ENCODE measurements at regions not wholly inside any gene's neighbourhood (a gene's known extent, or its start where the extent isn't known, plus 50 kb on each side); places are given as distances from the start of the nearest gene placed in this dataset.

- no peaks in the 10 kb centered on the region for H3K9me3 ChIP-seq (replicated peaks in 1 of 11)
- H3K9ac ChIP-seq = no peak overlapping the region
- no peak overlapping the region for H3K27ac ChIP-seq
- no peaks in the 10 kb centered on the region for H3K36me3 ChIP-seq
- no peaks in the 10 kb centered on the region for H3K27me3 ChIP-seq
- TF ChIP-seq Cebpa-rat (IDR thresholded peaks at IDR 0.05) = no peak
- H3K4me3 ChIP-seq = no peak overlapping the region
- H4K20me1 ChIP-seq = no peaks in the 10 kb centered on the region
- H3K4me2 ChIP-seq = no peak overlapping the region
- H3K4me1 ChIP-seq = peaks cover 0 to 8% (median 0%) of the 10 kb centered on the region in 10 experiments; a peak in 4 of 20 replicates
Measured at GRCh38 chr12:118780939-118781338, 200.4 kb upstream of the SRRM4 start.

- no peaks in the 10 kb centered on the region for H3K9me3 ChIP-seq (replicated peaks in 1 of 11)
- TF ChIP-seq Cebpa-rat (IDR thresholded peaks at IDR 0.05) = no peak
- H3K27ac ChIP-seq = no peak overlapping the region
- H3K4me3 ChIP-seq = no peak overlapping the region
- no peaks in the 10 kb centered on the region for H3K27me3 ChIP-seq
- no peak overlapping the region for H3K9ac ChIP-seq
- no peaks in the 10 kb centered on the region for H3K36me3 ChIP-seq
- H3K4me2 ChIP-seq = no peak overlapping the region
- peaks cover 0 to 8% (median 0%) of the 10 kb centered on the region in 10 experiments; a peak in 4 of 20 replicates for H3K4me1 ChIP-seq
- no peaks in the 10 kb centered on the region for H4K20me1 ChIP-seq
Measured at GRCh38 chr12:118781692-118782091, 199.6 kb upstream of the SRRM4 start.

- no peaks in the 10 kb centered on the region for H3K36me3 ChIP-seq
- no peak for TF ChIP-seq Cebpa-rat (IDR thresholded peaks at IDR 0.05)
- H3K4me2 ChIP-seq = peak overlapping the region in 5 of 11 experiments; percentile 20 to 48 (median 25); a peak in 7 of 22 replicates
- peaks cover 0 to 8% (median 0%) of the 10 kb centered on the region in 10 experiments; a peak in 6 of 20 replicates for H3K4me1 ChIP-seq
- no peak overlapping the region for H3K9ac ChIP-seq
- H3K27ac ChIP-seq = no peak overlapping the region
- no peaks in the 10 kb centered on the region for H4K20me1 ChIP-seq
- H3K27me3 ChIP-seq = no peaks in the 10 kb centered on the region
- H3K9me3 ChIP-seq (replicated peaks in 1 of 11) = no peaks in the 10 kb centered on the region
- H3K4me3 ChIP-seq = no peak overlapping the region
Measured at GRCh38 chr12:118783703-118784102, 197.6 kb upstream of the SRRM4 start.

DNA sequence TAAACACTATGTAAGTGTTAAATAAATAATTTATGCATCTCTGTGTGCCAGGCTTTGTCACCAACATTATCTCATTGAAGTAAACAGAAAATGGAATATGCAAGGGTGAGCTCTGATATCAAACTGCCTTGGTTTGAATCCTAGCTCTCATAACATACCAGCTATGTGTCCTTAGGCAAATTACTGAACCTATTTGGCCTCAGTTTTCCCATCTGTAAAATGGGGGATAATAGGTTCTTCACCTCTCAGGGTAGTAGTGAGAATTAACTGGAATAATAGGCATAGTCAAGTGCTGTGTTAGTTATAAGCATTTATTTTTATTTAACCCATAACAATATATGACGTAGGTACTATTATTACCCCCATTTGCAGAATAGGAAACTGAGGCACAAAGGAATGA, 190.8 kb upstream of the SRRM4 start:
- Histone ChIP-seq H3K27me3 (no peaks in the 10 kb centered on the region), H3K36me3 (no peaks in the 10 kb centered on the region), H3K4me2 (no peak overlapping the region), H3K9me3 (replicated peaks in 1 of 11) (no peaks in the 10 kb centered on the region), H4K20me1 (no peaks in the 10 kb centered on the region), H3K4me3 (no peak overlapping the region), H3K27ac (no peak overlapping the region), H3K9ac (no peak overlapping the region), H3K4me1 (peaks cover 0 to 12% (median 2%) of the 10 kb centered on the region in 10 experiments; a peak in 7 of 20 replicates)
- TF ChIP-seq Cebpa-rat (IDR thresholded peaks at IDR 0.05) = no peak

GRCh38 chr12:118813778-118814357, 167.5 kb upstream of the SRRM4 start:
- Histone ChIP-seq H3K4me2 (no peak overlapping the region), H3K4me1 (no peaks in the 10 kb centered on the region), H3K27me3 (no peaks in the 10 kb centered on the region), H3K9ac (no peak overlapping the region), H3K4me3 (no peak overlapping the region), H3K36me3 (no peaks in the 10 kb centered on the region), H3K27ac (no peak overlapping the region), H4K20me1 (no peaks in the 10 kb centered on the region), H3K9me3 (replicated peaks in 1 of 11) (no peaks in the 10 kb centered on the region)
- TF ChIP-seq Cebpa-rat (IDR thresholded peaks at IDR 0.05) = no peak

- Histone ChIP-seq H3K9me3 (replicated peaks in 1 of 11) (no peaks in the 10 kb centered on the region), H3K36me3 (no peaks in the 10 kb centered on the region)
Measured at GRCh38 chr12:118816296-118816695, 165.0 kb upstream of the SRRM4 start.

GRCh38 chr12:118821386-118821925, 159.9 kb upstream of the SRRM4 start:
- H3K27me3 ChIP-seq = no peaks in the 10 kb centered on the region
- H3K27ac ChIP-seq = no peak overlapping the region
- H3K4me1 ChIP-seq = peaks cover 0 to 6% (median 4%) of the 10 kb centered on the region in 10 experiments; a peak in 6 of 20 replicates
- H3K9ac ChIP-seq = no peak overlapping the region
- no peak for TF ChIP-seq Cebpa-rat (IDR thresholded peaks at IDR 0.05)
- H3K4me3 ChIP-seq = no peak overlapping the region
- H3K36me3 ChIP-seq = no peaks in the 10 kb centered on the region
- no peaks in the 10 kb centered on the region for H4K20me1 ChIP-seq
- peaks cover 0 to 11% (median 5%) of the 10 kb centered on the region in 11 experiments; a peak in 9 of 22 replicates for H3K9me3 ChIP-seq (replicated peaks in 1 of 11)
- no peak overlapping the region for H3K4me2 ChIP-seq

More at GRCh38 chr12:118816296-118816695, 165.0 kb upstream of the SRRM4 start:
- no peak overlapping the region for H3K4me2 ChIP-seq
- no peak overlapping the region for H3K4me3 ChIP-seq
- H3K4me1 ChIP-seq = no peaks in the 10 kb centered on the region
- no peak overlapping the region for H3K27ac ChIP-seq
- no peak overlapping the region for H3K9ac ChIP-seq
- H3K27me3 ChIP-seq = no peaks in the 10 kb centered on the region
- no peaks in the 10 kb centered on the region for H4K20me1 ChIP-seq
- no peak for TF ChIP-seq Cebpa-rat (IDR thresholded peaks at IDR 0.05)

DNA sequence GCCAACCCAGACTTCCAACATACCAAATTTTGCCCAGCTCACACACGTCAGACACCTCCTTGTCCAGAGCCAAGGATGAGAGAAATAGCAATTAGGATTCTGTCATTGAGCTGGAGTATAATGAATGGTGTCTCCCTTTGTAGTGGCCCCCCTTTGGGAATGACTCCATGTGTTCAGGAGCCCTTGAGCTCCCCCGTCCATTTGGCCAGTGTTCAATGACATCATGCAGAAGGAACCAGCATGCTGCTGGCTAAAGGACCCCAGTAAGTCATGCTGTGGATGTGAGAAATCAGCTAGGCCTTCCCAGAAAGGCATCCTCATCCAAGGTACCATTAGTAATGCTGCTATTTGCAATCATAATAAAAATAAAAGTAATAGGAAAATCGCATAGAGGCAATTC, 158.8 kb upstream of the SRRM4 start:
- no peak for TF ChIP-seq Cebpa-rat (IDR thresholded peaks at IDR 0.05)
- H3K9ac ChIP-seq = no peak overlapping the region
- peaks cover 0 to 11% (median 6%) of the 10 kb centered on the region in 11 experiments; a peak in 9 of 22 replicates for H3K9me3 ChIP-seq (replicated peaks in 1 of 11)
- no peak overlapping the region for H3K27ac ChIP-seq
- no peaks in the 10 kb centered on the region for H3K36me3 ChIP-seq
- no peaks in the 10 kb centered on the region for H3K27me3 ChIP-seq
- H3K4me2 ChIP-seq = no peak overlapping the region
- no peaks in the 10 kb centered on the region for H4K20me1 ChIP-seq
- no peak overlapping the region for H3K4me3 ChIP-seq
- peaks cover 0 to 7% (median 4%) of the 10 kb centered on the region in 10 experiments; a peak in 6 of 20 replicates for H3K4me1 ChIP-seq

- Histone ChIP-seq H4K20me1 (no peaks in the 10 kb centered on the region; a peak in 1 of 22 replicates), H3K27ac (no peak overlapping the region), H3K4me3 (no peak overlapping the region), H3K4me1 (peaks cover 2 to 10% (median 6%) of the 10 kb centered on the region in 10 experiments; a peak in 15 of 20 replicates), H3K36me3 (no peaks in the 10 kb centered on the region), H3K9me3 (replicated peaks in 1 of 11) (peaks cover 0 to 14% (median 6%) of the 10 kb centered on the region in 11 experiments; a peak in 12 of 22 replicates), H3K4me2 (peak overlapping the region in 1 of 11 experiments; percentile 19; a peak in 1 of 22 replicates), H3K9ac (no peak overlapping the region), H3K27me3 (no peaks in the 10 kb centered on the region)
- TF ChIP-seq Cebpa-rat (IDR thresholded peaks at IDR 0.05) = no peak
Measured at GRCh38 chr12:118827047-118827446, 154.3 kb upstream of the SRRM4 start.

- Histone ChIP-seq H3K27ac (no peak overlapping the region), H3K27me3 (no peaks in the 10 kb centered on the region), H3K36me3 (no peaks in the 10 kb centered on the region), H3K4me1 (peaks cover 6 to 15% (median 12%) of the 10 kb centered on the region in 10 experiments; a peak in 15 of 20 replicates), H3K4me3 (no peak overlapping the region), H4K20me1 (no peaks in the 10 kb centered on the region; a peak in 1 of 22 replicates), H3K9me3 (replicated peaks in 1 of 11) (peaks cover 0 to 16% (median 6%) of the 10 kb centered on the region in 11 experiments; a peak in 13 of 22 replicates), H3K9ac (no peak overlapping the region), H3K4me2 (no peak overlapping the region)
- TF ChIP-seq Cebpa-rat (IDR thresholded peaks at IDR 0.05) = no peak
Measured at GRCh38 chr12:118827606-118828005, 153.7 kb upstream of the SRRM4 start.
